ENCODE measurements at regions not wholly inside any gene's neighbourhood (a gene's known extent, or its start where the extent isn't known, plus 50 kb on each side); places are given as distances from the start of the nearest gene placed in this dataset.

GRCh38 chr3:124057420-124057819 is 65.5 kb upstream of the ROPN1 start:
- no peak overlapping the region for H3K4me3 Mint-ChIP-seq (ENCODE audit: unreplicated experiment)
- H3K27ac Mint-ChIP-seq (ENCODE audit: unreplicated experiment): no peak overlapping the region
- peaks cover 3% of the 10 kb centered on the region for H3K27me3 Mint-ChIP-seq (ENCODE audit: insufficient read depth, unreplicated experiment)
- no peaks in the 10 kb centered on the region for H3K27me3 ChIP-seq (replicated peaks; ENCODE audit: control insufficient read depth, insufficient read depth, low read length)
- intact Hi-C loops (cut with micrococcal nuclease; ENCODE audit: unreplicated experiment): no loop called here
- ChIA-PET CTCF (no interaction called here), POLR2A (no interaction called here)
- H3K9me3 Mint-ChIP-seq (ENCODE audit: unreplicated experiment): no peaks in the 10 kb centered on the region
- peaks cover 19% of the 10 kb centered on the region for H3K4me1 ChIP-seq
- no peak overlapping the region for H3K4me3 ChIP-seq (ENCODE audit: low read depth, low read length)
- H3K4me1 Mint-ChIP-seq (ENCODE audit: low read depth, unreplicated experiment): peaks cover 14% of the 10 kb centered on the region
- H3K36me3 ChIP-seq (ENCODE audit: control insufficient read depth, insufficient read depth, low read length): no peaks in the 10 kb centered on the region
- no peak for DNase-seq
- BruUV-seq (replicated peaks): no TSS peak
- H3K36me3 Mint-ChIP-seq (ENCODE audit: insufficient read depth, unreplicated experiment): no peaks in the 10 kb centered on the region
- TF ChIP-seq CTCF (IDR thresholded peaks at IDR 0.05; ENCODE audit: insufficient read depth in 1 of 2, low read depth in 1 of 2, low read length in 1 of 2, severe bottlenecking in 1 of 2, unreplicated experiment in 1 of 2): no peak
- H3K9me3 ChIP-seq: no peaks in the 10 kb centered on the region

GRCh38 chr3:124059580-124059979 is 67.7 kb upstream of the ROPN1 start:
- intact Hi-C loops (cut with micrococcal nuclease; ENCODE audit: unreplicated experiment): no loop called here
- H3K4me1 Mint-ChIP-seq (ENCODE audit: low read depth, unreplicated experiment): peaks cover 14% of the 10 kb centered on the region
- H3K4me3 ChIP-seq (ENCODE audit: low read depth, low read length): no peak overlapping the region
- H3K4me3 Mint-ChIP-seq (ENCODE audit: unreplicated experiment): no peak overlapping the region
- no peak overlapping the region for H3K27ac Mint-ChIP-seq (ENCODE audit: unreplicated experiment)
- H3K4me1 ChIP-seq: peaks cover 19% of the 10 kb centered on the region
- H3K9me3 Mint-ChIP-seq (ENCODE audit: unreplicated experiment): no peaks in the 10 kb centered on the region
- no peaks in the 10 kb centered on the region for H3K36me3 Mint-ChIP-seq (ENCODE audit: insufficient read depth, unreplicated experiment)
- H3K36me3 ChIP-seq (ENCODE audit: control insufficient read depth, insufficient read depth, low read length): no peaks in the 10 kb centered on the region
- CTCF ChIA-PET: no interaction called here
- no TSS peak for BruUV-seq (replicated peaks)
- no peak for DNase-seq
- H3K27me3 ChIP-seq (replicated peaks; ENCODE audit: control insufficient read depth, insufficient read depth, low read length): peaks cover 1% of the 10 kb centered on the region; the same call in 1 of the 2 replicates
- POLR2A ChIA-PET: no interaction called here
- H3K27me3 Mint-ChIP-seq (ENCODE audit: insufficient read depth, unreplicated experiment): peaks cover 2% of the 10 kb centered on the region
- H3K9me3 ChIP-seq: no peaks in the 10 kb centered on the region
- TF ChIP-seq CTCF (IDR thresholded peaks at IDR 0.05; ENCODE audit: insufficient read depth in 1 of 2, low read depth in 1 of 2, low read length in 1 of 2, severe bottlenecking in 1 of 2, unreplicated experiment in 1 of 2): no peak

GRCh38 chr3:124063197-124063909 is 71.4 kb upstream of the ROPN1 start:
- no peak for DNase-seq
- Histone ChIP-seq H3K27me3 (replicated peaks; ENCODE audit: control insufficient read depth, insufficient read depth, low read length) (peaks cover 1% of the 10 kb centered on the region; the same call in 1 of the 2 replicates), H3K4me1 (no peaks in the 10 kb centered on the region), H3K4me3 (ENCODE audit: low read depth, low read length) (no peak overlapping the region), H3K36me3 (ENCODE audit: control insufficient read depth, insufficient read depth, low read length) (no peaks in the 10 kb centered on the region), H3K9me3 (no peaks in the 10 kb centered on the region)
- no peaks in the 10 kb centered on the region for H3K9me3 Mint-ChIP-seq (ENCODE audit: unreplicated experiment)
- no TSS peak for BruUV-seq (replicated peaks)
- POLR2A ChIA-PET: no interaction called here
- H3K36me3 Mint-ChIP-seq (ENCODE audit: insufficient read depth, unreplicated experiment): no peaks in the 10 kb centered on the region
- H3K4me3 Mint-ChIP-seq (ENCODE audit: unreplicated experiment): no peak overlapping the region
- CTCF ChIA-PET: interaction anchor here (1.6 kb wide), 1 partner anchor 30 kb away, joined by 4 read pairs; the partner anchor contains the start of gene KALRN
- H3K27me3 Mint-ChIP-seq (ENCODE audit: insufficient read depth, unreplicated experiment): peaks cover 7% of the 10 kb centered on the region
- TF ChIP-seq CTCF (IDR thresholded peaks at IDR 0.05; ENCODE audit: insufficient read depth in 1 of 2, low read depth in 1 of 2, low read length in 1 of 2, severe bottlenecking in 1 of 2, unreplicated experiment in 1 of 2): no peak
- no peak overlapping the region for H3K27ac Mint-ChIP-seq (ENCODE audit: unreplicated experiment)
- H3K4me1 Mint-ChIP-seq (ENCODE audit: low read depth, unreplicated experiment): no peaks in the 10 kb centered on the region
- intact Hi-C loops (cut with micrococcal nuclease; ENCODE audit: unreplicated experiment): no loop called here
